PFSK-1 (cell line): ENCODE measurements at regions not wholly inside any gene's neighbourhood (a gene's known extent, or its start where the extent isn't known, plus 50 kb on each side); places are given as distances from the start of the nearest gene placed in this dataset.

Source experiments
- FOXP2 ChIP-seq: optimal IDR thresholded peaks from 2 replicates; pipeline ENCODE3; 2011; ENCODE audit warnings: borderline replicate concordance, control low read depth, inconsistent platforms; ENCODE audit not compliant: insufficient read depth; ENCODE audit errors: extremely low read length, extremely low read depth
- POLR2AphosphoS5 ChIP-seq: IDR thresholded peaks from 2 replicates; pipeline ENCODE4 v1.6.1; 2012; ENCODE audit warnings: low read depth, mild to moderate bottlenecking, control low read depth, low read length, moderate library complexity
- SIN3A ChIP-seq: IDR thresholded peaks from 2 replicates; pipeline ENCODE4 v1.6.1; 2012; ENCODE audit warnings: mild to moderate bottlenecking, low read length, moderate library complexity, borderline replicate concordance; ENCODE audit not compliant: insufficient read depth
- TAF1 ChIP-seq: IDR thresholded peaks from 2 replicates; pipeline ENCODE4 v1.6.1; 2012; ENCODE audit warnings: low read length, control low read depth, borderline replicate concordance; ENCODE audit not compliant: insufficient read depth
- TF ChIP-seq, protein P1 (sequence below), 2 experiments: IDR thresholded peaks; 2 replicates each; pipeline versions ENCODE4 v1.6.1 to v1.8.0; 2011 to 2012; ENCODE audit warnings: low read depth in 2 of 2, low read length in 2 of 2, control low read depth in 1 of 2, inconsistent platforms in 1 of 2, mild to moderate bottlenecking in 1 of 2, moderate library complexity in 1 of 2; ENCODE audit not compliant: insufficient read depth in 1 of 2

DNA sequence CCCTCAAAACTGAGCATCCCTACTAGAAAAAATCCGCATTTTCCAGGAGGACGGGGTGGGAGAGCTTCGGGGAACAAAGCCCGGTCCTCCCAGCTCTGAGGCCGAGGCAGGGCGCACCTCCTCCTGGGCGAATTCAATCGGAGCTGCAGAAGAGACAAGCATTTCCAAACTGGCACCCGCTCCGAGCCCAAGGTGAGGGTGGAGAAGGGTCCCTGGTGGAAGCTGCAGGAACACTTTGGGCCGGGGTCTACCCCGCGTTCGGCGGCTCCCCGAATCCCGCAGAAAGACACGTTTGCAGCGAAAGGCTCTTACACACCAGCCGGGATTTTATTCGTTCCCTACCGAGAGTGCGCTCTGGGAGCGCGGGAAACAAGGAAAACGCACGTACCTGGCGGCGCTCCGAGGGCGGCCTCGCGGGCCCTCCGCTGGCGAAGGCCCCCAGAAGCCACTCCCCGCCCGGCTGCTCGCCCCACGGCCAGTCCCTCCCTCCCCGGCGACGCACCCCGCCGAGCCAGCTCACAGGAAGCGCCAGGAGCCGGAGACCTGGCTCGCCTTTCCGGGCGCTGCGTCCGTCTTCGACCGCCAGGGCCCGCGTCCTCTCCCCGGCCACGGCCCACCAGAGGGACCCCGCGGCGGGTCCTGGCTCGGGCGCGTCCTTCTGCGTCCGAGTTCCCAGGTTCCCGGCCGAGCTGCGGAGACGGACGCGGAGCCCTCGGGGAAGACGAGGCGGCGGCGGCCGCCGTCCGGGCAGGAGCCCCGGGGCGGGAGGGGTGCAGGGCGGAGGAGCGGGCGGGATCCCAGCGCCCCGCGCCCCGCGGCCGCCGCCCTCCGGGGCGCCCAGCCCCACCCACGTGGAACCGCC is 49.8 kb upstream of the BAHCC1 start:
- TF ChIP-seq FOXP2 (no peak), POLR2AphosphoS5 (no peak), SIN3A (0 out of 2 replicates have a peak, but pooled peaks have one; percentile 0), TAF1 (no peak)
- TF ChIP-seq, protein P1, sequence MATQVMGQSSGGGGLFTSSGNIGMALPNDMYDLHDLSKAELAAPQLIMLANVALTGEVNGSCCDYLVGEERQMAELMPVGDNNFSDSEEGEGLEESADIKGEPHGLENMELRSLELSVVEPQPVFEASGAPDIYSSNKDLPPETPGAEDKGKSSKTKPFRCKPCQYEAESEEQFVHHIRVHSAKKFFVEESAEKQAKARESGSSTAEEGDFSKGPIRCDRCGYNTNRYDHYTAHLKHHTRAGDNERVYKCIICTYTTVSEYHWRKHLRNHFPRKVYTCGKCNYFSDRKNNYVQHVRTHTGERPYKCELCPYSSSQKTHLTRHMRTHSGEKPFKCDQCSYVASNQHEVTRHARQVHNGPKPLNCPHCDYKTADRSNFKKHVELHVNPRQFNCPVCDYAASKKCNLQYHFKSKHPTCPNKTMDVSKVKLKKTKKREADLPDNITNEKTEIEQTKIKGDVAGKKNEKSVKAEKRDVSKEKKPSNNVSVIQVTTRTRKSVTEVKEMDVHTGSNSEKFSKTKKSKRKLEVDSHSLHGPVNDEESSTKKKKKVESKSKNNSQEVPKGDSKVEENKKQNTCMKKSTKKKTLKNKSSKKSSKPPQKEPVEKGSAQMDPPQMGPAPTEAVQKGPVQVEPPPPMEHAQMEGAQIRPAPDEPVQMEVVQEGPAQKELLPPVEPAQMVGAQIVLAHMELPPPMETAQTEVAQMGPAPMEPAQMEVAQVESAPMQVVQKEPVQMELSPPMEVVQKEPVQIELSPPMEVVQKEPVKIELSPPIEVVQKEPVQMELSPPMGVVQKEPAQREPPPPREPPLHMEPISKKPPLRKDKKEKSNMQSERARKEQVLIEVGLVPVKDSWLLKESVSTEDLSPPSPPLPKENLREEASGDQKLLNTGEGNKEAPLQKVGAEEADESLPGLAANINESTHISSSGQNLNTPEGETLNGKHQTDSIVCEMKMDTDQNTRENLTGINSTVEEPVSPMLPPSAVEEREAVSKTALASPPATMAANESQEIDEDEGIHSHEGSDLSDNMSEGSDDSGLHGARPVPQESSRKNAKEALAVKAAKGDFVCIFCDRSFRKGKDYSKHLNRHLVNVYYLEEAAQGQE (IDR thresholded peaks at IDR 0.05; ENCODE audit: insufficient read depth in 1 of 2, low read depth in 2 of 2, low read length in 2 of 2): 0 out of 4 replicates have a peak, but pooled peaks of 1 of the 2 experiments have one; percentile 6
